ENCODE measurements at regions not wholly inside any gene's neighbourhood (a gene's known extent, or its start where the extent isn't known, plus 50 kb on each side); places are given as distances from the start of the nearest gene placed in this dataset.

- Mint-ChIP-seq H3K27ac (ENCODE audit: unreplicated experiment) (no peak overlapping the region), H3K4me1 (ENCODE audit: low read depth, unreplicated experiment) (no peaks in the 10 kb centered on the region), H3K27me3 (ENCODE audit: unreplicated experiment) (no peaks in the 10 kb centered on the region), H3K9me3 (ENCODE audit: low read depth, unreplicated experiment) (peaks cover 4% of the 10 kb centered on the region), H3K4me3 (ENCODE audit: low read depth, unreplicated experiment) (no peak overlapping the region), H3K36me3 (ENCODE audit: insufficient read depth, unreplicated experiment) (no peaks in the 10 kb centered on the region)
- CTCF ChIA-PET: no interaction called here
- no TSS peak for BruUV-seq (replicated peaks)
- no peak for DNase-seq
- intact Hi-C loops (cut with micrococcal nuclease; ENCODE audit: unreplicated experiment): no loop called here
- TF ChIP-seq CTCF (IDR thresholded peaks at IDR 0.05; ENCODE audit: unreplicated experiment): no peak
Measured at GRCh38 chr6:137958811-137959565, 91.9 kb downstream of the TNFAIP3 start.

- Mint-ChIP-seq H3K27me3 (ENCODE audit: unreplicated experiment) (no peaks in the 10 kb centered on the region), H3K36me3 (ENCODE audit: insufficient read depth, unreplicated experiment) (no peaks in the 10 kb centered on the region), H3K4me3 (ENCODE audit: low read depth, unreplicated experiment) (no peak overlapping the region), H3K27ac (ENCODE audit: unreplicated experiment) (no peak overlapping the region), H3K9me3 (ENCODE audit: low read depth, unreplicated experiment) (peaks cover 4% of the 10 kb centered on the region), H3K4me1 (ENCODE audit: low read depth, unreplicated experiment) (no peaks in the 10 kb centered on the region)
- CTCF ChIA-PET: no interaction called here
- BruUV-seq (replicated peaks): no TSS peak
- no peak for DNase-seq
- intact Hi-C loops (cut with micrococcal nuclease; ENCODE audit: unreplicated experiment): no loop called here
- TF ChIP-seq CTCF (IDR thresholded peaks at IDR 0.05; ENCODE audit: unreplicated experiment): no peak
Measured at GRCh38 chr6:137962725-137963124, 95.7 kb downstream of the TNFAIP3 start.

- CTCF ChIA-PET: no interaction called here
- Mint-ChIP-seq H3K27ac (ENCODE audit: unreplicated experiment) (no peak overlapping the region), H3K9me3 (ENCODE audit: low read depth, unreplicated experiment) (no peaks in the 10 kb centered on the region), H3K4me3 (ENCODE audit: low read depth, unreplicated experiment) (no peak overlapping the region), H3K27me3 (ENCODE audit: unreplicated experiment) (no peaks in the 10 kb centered on the region), H3K4me1 (ENCODE audit: low read depth, unreplicated experiment) (peaks cover 9% of the 10 kb centered on the region), H3K36me3 (ENCODE audit: insufficient read depth, unreplicated experiment) (no peaks in the 10 kb centered on the region)
- BruUV-seq (replicated peaks): no TSS peak
- DNase-seq: no peak
- TF ChIP-seq CTCF (IDR thresholded peaks at IDR 0.05; ENCODE audit: unreplicated experiment): no peak
- intact Hi-C loops (cut with micrococcal nuclease; ENCODE audit: unreplicated experiment): no loop called here
Measured at GRCh38 chr6:137964876-137965275, 97.8 kb downstream of the TNFAIP3 start.

GRCh38 chr6:137967689-137968454, 100.8 kb downstream of the TNFAIP3 start:
- CTCF ChIA-PET: no interaction called here
- BruUV-seq (replicated peaks): no TSS peak
- no peak overlapping the region for H3K27ac Mint-ChIP-seq (ENCODE audit: unreplicated experiment)
- intact Hi-C loops (cut with micrococcal nuclease; ENCODE audit: unreplicated experiment): no loop called here
- H3K36me3 Mint-ChIP-seq (ENCODE audit: insufficient read depth, unreplicated experiment): no peaks in the 10 kb centered on the region
- H3K4me3 Mint-ChIP-seq (ENCODE audit: low read depth, unreplicated experiment): no peak overlapping the region
- DNase-seq: no peak
- no peak for TF ChIP-seq CTCF (IDR thresholded peaks at IDR 0.05; ENCODE audit: unreplicated experiment)
- peaks cover 9% of the 10 kb centered on the region for H3K4me1 Mint-ChIP-seq (ENCODE audit: low read depth, unreplicated experiment)
- no peaks in the 10 kb centered on the region for H3K9me3 Mint-ChIP-seq (ENCODE audit: low read depth, unreplicated experiment)
- H3K27me3 Mint-ChIP-seq (ENCODE audit: unreplicated experiment): no peaks in the 10 kb centered on the region

Measured in Calu3 (cell line).